ENCODE measurements at regions not wholly inside any gene's neighbourhood (a gene's known extent, or its start where the extent isn't known, plus 50 kb on each side); places are given as distances from the start of the nearest gene placed in this dataset.

DNA sequence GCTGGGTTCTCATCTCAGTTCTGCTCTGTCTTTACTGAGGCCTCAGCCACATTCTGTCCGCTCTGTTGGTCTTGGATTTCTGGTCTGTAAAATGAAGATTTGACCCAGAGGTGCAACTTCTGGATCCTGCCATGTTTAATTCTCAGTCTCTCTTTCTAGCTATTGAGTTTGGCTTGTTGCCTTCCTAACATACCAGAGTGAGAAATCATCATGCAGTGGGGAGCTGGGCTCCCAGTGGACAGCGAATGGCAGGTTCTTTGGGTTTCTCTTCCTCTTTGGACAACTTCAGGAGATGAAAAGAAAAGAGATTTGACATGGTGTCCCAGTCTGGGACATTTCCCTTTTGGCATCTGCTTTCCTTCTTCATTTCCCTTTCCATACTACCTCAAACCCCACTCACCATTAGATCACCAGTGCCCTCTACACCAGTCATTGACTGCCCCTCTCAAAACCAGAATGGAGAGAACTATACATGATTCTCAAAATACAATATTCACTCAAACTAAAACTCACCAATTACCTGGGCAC lies 334.7 kb downstream of the ACTL7B start:
- Histone ChIP-seq H3K4me1 (no peaks in the 10 kb centered on the region), H3K27ac (no peak overlapping the region), H3K9me3 (no peaks in the 10 kb centered on the region), H3K27me3 (no peaks in the 10 kb centered on the region), H3K4me3 (no peak overlapping the region), H3K36me3 (no peaks in the 10 kb centered on the region)
- TF ChIP-seq POLR2A (IDR thresholded peaks at IDR 0.05) = no peak
- TF ChIP-seq, protein P1, sequence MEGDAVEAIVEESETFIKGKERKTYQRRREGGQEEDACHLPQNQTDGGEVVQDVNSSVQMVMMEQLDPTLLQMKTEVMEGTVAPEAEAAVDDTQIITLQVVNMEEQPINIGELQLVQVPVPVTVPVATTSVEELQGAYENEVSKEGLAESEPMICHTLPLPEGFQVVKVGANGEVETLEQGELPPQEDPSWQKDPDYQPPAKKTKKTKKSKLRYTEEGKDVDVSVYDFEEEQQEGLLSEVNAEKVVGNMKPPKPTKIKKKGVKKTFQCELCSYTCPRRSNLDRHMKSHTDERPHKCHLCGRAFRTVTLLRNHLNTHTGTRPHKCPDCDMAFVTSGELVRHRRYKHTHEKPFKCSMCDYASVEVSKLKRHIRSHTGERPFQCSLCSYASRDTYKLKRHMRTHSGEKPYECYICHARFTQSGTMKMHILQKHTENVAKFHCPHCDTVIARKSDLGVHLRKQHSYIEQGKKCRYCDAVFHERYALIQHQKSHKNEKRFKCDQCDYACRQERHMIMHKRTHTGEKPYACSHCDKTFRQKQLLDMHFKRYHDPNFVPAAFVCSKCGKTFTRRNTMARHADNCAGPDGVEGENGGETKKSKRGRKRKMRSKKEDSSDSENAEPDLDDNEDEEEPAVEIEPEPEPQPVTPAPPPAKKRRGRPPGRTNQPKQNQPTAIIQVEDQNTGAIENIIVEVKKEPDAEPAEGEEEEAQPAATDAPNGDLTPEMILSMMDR (IDR thresholded peaks at IDR 0.05) = no peak
- no peak for DNase-seq

DNA sequence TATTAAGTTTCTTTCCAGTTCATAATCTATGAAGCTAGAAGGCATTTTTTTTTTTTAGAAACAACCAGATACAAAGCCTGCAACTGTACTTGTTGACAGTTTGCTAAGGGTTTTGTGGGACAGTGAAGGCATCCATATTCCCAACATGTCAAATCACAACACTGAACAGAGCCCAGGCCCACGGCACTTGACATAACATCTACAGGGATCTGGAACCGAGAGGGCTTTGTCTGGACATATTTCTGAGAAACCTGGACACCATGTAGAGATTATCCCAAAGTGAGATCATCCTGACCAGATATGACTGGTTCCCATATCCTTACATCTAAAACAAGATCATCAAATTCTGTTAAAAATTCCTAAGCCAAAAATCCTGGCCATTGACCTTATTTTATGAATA lies 336.3 kb downstream of the ACTL7B start:
- TF ChIP-seq, protein P1 (IDR thresholded peaks at IDR 0.05) = no peak
- no peak for TF ChIP-seq POLR2A (IDR thresholded peaks at IDR 0.05)
- Histone ChIP-seq H3K9me3 (no peaks in the 10 kb centered on the region), H3K27ac (no peak overlapping the region), H3K4me3 (no peak overlapping the region), H3K4me1 (no peaks in the 10 kb centered on the region), H3K36me3 (no peaks in the 10 kb centered on the region), H3K27me3 (no peaks in the 10 kb centered on the region)
- no peak for DNase-seq

DNA sequence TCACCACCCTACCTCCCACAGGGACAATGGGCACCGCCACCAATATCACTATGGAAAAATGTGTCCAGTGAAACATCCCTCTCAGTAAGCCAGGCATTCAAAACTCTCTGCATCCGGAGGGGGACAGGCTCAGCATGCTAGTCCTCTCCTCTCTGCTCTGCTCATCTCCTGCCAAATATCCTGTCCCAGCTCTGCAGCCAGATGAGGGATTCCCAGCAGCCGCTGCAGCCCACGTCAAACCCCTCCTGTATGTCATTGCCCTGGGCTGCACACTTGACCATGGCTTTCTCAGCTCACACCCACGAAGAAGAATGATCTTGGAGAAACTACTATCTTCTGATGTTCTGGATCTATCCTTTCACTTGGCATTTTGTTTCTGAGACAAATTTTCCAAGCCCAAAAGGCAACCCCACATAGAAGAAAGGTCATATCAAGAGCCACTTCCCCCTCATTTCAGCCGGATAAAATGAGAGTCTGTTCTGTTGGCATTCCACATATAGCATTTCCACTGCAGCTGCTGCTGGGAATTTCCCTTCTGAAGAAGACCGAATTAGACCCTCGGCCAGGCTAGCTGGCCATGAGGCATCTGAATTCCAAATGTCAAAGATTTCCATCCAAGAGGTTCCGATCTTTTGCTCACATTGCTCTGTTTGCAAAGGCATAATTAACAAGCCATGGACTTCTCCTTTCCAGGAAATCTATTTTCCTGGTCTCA lies 338.0 kb downstream of the ACTL7B start:
- H3K4me1 ChIP-seq = no peaks in the 10 kb centered on the region
- no peaks in the 10 kb centered on the region for H3K27me3 ChIP-seq
- DNase-seq = no peak
- no peaks in the 10 kb centered on the region for H3K9me3 ChIP-seq
- no peak overlapping the region for H3K4me3 ChIP-seq
- H3K27ac ChIP-seq = no peak overlapping the region
- TF ChIP-seq POLR2A (IDR thresholded peaks at IDR 0.05) = no peak
- TF ChIP-seq, protein P1 (IDR thresholded peaks at IDR 0.05) = no peak
- H3K36me3 ChIP-seq = no peaks in the 10 kb centered on the region

DNA sequence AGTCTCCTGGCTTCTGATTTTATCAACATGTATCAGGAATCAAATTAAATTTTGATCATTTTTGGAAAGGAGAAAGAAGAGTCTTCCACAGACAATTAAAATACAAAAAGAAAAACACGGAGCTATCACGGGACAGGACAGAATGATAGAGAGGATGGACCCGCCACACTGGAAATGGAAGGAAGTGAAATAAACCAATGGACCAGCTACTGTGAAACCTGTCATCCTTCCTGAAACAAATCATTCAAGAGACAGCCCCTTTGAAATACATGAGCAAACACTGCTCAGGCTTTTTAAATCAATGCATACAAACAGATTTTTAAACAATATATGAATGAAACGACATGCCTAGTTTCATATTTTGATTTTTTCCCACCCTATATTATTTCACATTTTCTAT lies 339.4 kb downstream of the ACTL7B start:
- TF ChIP-seq POLR2A (IDR thresholded peaks at IDR 0.05) = no peak
- TF ChIP-seq, protein P1 (IDR thresholded peaks at IDR 0.05) = no peak
- no peaks in the 10 kb centered on the region for H3K9me3 ChIP-seq
- no peak for DNase-seq
- no peak overlapping the region for H3K4me3 ChIP-seq
- no peaks in the 10 kb centered on the region for H3K4me1 ChIP-seq
- no peak overlapping the region for H3K27ac ChIP-seq
- H3K27me3 ChIP-seq = no peaks in the 10 kb centered on the region
- no peaks in the 10 kb centered on the region for H3K36me3 ChIP-seq

DNA sequence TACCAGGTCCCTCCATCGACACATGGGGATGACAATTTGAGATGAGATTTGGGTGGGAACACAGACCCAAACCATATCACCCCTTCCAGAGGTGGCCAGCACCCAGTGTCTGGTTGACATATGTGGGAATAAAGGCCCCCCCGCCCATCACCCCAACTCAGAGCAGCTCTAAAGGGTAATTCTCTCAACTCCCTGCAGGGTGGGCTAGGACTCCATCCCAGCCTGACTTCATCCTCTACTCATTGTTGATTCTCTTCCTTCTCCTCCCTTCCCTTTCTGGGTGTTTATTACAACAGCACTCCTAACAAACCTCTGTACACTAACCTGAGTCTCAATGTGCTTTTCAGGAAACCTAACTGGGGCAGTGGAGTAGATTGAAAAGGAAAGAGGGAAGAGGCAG lies 339.9 kb downstream of the ACTL7B start:
- DNase-seq = no peak
- Histone ChIP-seq H3K36me3 (no peaks in the 10 kb centered on the region), H3K4me1 (no peaks in the 10 kb centered on the region), H3K9me3 (no peaks in the 10 kb centered on the region), H3K27me3 (no peaks in the 10 kb centered on the region), H3K4me3 (no peak overlapping the region), H3K27ac (no peak overlapping the region)
- TF ChIP-seq, protein P1 (IDR thresholded peaks at IDR 0.05) = no peak
- no peak for TF ChIP-seq POLR2A (IDR thresholded peaks at IDR 0.05)
